ENCODE measurements at regions not wholly inside any gene's neighbourhood (a gene's known extent, or its start where the extent isn't known, plus 50 kb on each side); places are given as distances from the start of the nearest gene placed in this dataset.

DNA sequence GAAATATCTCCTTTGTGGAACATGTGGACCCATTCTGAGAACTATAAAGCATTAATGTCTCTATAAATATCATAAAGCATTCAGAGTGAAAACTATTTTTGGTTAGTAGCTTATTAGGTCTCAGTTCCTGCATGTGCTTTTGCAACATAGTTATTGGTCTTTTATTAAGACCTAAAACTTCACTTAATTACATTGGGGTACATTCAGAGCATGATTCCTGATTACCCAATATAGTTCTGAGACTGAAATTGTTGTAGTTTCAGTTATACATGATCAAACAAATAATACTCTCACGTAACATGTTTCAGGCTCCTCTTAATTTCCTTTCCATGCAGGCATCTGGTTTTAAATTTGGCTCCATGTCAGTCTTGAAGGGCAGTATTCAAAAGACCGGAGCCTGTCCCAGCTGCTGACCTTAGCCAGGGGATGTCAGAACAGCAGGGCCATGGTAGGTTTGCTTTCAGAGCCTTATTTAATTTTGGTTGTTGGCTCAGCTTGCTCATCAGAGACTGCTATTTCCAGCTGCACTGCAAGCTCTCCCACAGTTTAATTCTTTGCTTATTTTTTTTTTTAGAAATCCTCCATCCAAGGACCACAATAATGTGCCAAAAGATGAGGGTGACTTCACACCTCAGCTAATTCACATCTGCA, 447.8 kb upstream of the FZD8 start:
- intact Hi-C loops (cut with DNase I), result no loop called here
- Histone ChIP-seq H3K4me3 (no peak overlapping the region), H3K9me3 (no peaks in the 10 kb centered on the region), H3K36me3 (no peaks in the 10 kb centered on the region), H3K27ac (no peak overlapping the region), H3K27me3 (no peaks in the 10 kb centered on the region), H3K4me1 (peaks cover 0 to 2% of the 10 kb centered on the region in 2 donors)
- TF ChIP-seq CTCF (IDR thresholded peaks at IDR 0.05), result no peak
- no peak for DNase-seq (ENCODE audit: low spot score in 2 of 2)

DNA sequence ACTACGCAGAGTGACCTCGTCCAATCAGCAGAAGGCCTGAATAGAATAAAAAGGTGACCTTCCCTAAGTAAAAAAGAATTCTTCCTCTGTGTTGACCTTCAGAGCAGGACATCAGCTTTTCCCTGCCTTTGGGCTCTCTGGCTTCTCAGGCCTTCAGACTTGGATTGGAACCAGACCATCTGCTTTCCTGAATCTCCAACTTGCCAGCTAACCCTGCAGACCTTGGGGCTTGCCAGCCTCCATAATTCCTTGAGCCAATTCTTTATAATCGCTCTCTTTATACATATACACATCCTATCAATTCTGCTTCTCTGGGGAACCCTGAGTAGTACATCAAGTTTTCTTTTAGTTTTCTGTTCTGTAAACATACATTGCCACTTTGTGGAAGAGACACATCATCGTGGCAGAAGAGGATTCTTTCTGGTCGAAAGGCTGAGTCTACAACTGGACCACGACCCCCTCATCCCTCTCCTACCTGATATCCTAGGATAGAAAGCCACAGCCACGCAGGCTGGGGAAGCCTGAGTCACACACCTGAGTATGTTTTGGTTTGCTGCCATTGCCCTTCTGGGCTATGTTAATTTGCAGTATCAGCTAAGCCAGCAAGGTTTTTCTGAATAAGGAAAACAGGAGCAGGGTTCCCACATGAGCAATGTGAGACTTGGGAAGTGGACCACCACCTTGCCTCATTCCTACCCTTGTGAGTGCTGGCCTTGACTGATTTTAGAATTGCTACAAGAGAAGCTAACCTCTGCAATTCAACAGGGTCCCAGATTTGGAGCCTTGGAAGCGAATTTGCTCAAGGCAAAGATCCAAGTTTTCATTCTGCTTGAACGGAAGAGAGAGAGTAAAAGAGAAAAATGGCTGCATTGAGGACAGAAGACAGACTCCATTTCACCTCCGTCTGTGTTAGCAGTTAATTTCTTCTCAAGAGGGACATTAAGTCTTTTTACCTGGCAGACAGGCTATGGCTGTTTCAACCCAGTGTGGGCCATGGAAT, 445.2 kb upstream of the FZD8 start:
- intact Hi-C loops (cut with DNase I), result no loop called here
- Histone ChIP-seq H3K36me3 (no peaks in the 10 kb centered on the region), H3K9me3 (no peaks in the 10 kb centered on the region), H3K27me3 (no peaks in the 10 kb centered on the region), H3K4me1 (peaks cover 0 to 2% of the 10 kb centered on the region in 2 donors), H3K4me3 (no peak overlapping the region), H3K27ac (no peak overlapping the region)
- DNase-seq (ENCODE audit: low spot score in 2 of 2), result no peak
- no peak for TF ChIP-seq CTCF (IDR thresholded peaks at IDR 0.05)

GRCh38 chr10:36075196-36075595, 433.1 kb upstream of the FZD8 start:
- no peaks in the 10 kb centered on the region for H3K36me3 ChIP-seq
- no peak for TF ChIP-seq CTCF (IDR thresholded peaks at IDR 0.05)
- H3K27ac ChIP-seq, result no peak overlapping the region
- H3K27me3 ChIP-seq, result no peaks in the 10 kb centered on the region
- no peak for DNase-seq (ENCODE audit: low spot score in 2 of 2)
- intact Hi-C loops (cut with DNase I), result no loop called here
- H3K9me3 ChIP-seq, result no peaks in the 10 kb centered on the region
- H3K4me1 ChIP-seq, result peaks cover 0 to 4% of the 10 kb centered on the region in 2 donors
- H3K4me3 ChIP-seq, result no peak overlapping the region

DNA sequence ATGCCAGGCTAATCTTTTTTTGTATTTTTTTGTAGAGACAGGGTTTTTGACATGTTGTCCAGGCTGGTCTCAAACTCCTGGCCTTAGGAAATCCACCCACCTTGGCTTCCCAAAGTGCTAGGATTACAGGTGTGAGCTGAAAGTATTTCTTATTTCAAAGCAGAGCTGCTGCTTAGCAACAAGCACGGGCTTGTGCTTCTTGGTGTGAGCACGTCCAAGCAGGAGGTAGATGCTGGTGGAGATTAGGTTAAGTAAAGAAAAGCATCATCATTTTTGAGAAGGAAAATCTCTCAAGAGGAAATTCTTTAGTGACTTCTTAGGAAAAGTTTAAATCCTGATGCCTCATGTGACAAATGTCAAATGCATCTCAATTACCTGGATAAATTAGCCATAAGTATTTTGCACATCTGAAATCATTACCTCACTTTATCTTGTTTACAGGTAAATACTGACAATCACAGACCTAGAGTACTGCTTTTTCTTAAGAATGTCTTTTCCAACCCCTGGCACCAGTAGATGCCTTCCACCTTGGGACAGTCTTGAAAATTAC, 431.8 kb upstream of the FZD8 start:
- intact Hi-C loops (cut with DNase I), result no loop called here
- Histone ChIP-seq H3K27ac (no peak overlapping the region), H3K4me1 (peaks cover 0 to 4% of the 10 kb centered on the region in 2 donors), H3K27me3 (no peaks in the 10 kb centered on the region), H3K36me3 (no peaks in the 10 kb centered on the region), H3K9me3 (no peaks in the 10 kb centered on the region), H3K4me3 (no peak overlapping the region)
- DNase-seq (ENCODE audit: low spot score in 2 of 2), result no peak
- TF ChIP-seq CTCF (IDR thresholded peaks at IDR 0.05), result no peak

DNA sequence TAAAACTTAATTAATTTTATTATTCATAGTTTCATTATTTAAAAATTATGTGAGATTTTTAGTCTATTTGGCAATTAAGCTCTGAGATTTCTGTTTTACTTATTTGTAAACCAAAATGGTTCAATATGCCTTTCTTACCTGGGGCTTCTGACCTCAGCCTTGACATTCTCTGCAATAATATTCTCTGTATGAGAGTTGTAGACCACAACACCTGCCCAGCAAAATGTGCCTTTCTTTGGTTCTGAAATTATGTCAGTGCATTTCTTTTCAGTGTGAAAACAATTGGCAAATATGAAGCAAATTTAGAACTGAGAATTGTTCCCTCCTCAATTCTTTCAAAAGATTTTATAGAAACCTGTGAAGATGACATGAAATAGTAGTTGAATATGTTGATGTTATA, 426.4 kb upstream of the FZD8 start:
- intact Hi-C loops (cut with DNase I), result no loop called here
- TF ChIP-seq CTCF (IDR thresholded peaks at IDR 0.05), result no peak
- Histone ChIP-seq H3K27me3 (no peaks in the 10 kb centered on the region), H3K36me3 (no peaks in the 10 kb centered on the region), H3K27ac (no peak overlapping the region), H3K4me3 (no peak overlapping the region), H3K9me3 (no peaks in the 10 kb centered on the region), H3K4me1 (peaks cover 0 to 5% of the 10 kb centered on the region in 2 donors)
- DNase-seq (ENCODE audit: low spot score in 2 of 2), result no peak

Data from ascending aorta (tissue), 2 donors.